NCI-H2196 (cell line): ENCODE measurements at regions not wholly inside any gene's neighbourhood (a gene's known extent, or its start where the extent isn't known, plus 50 kb on each side); places are given as distances from the start of the nearest gene placed in this dataset.
"Not testable (repeated sequence)": the region's sequence is repeated elsewhere in the genome, so short reads cannot be mapped to it uniquely, and the experiment has no call there.

Experiments
- DNase-seq: peaks from one replicate; lab custom pipeline; 2025; ENCODE audit not compliant: unreplicated experiment; lab: John Stamatoyannopoulos, UW

GRCh38 chrX:42290608-42291007 lies 367.3 kb upstream of the CASK start:
- DNase-seq: no peak

- no peak for DNase-seq
These were observed 366.4 kb upstream of the CASK start for GRCh38 chrX:42289492-42290385.

- DNase-seq: not testable (repeated sequence)
These were observed 362.3 kb upstream of the CASK start for GRCh38 chrX:42285681-42286080.

GRCh38 chrX:42276982-42277690 lies 353.8 kb upstream of the CASK start:
- no peak for DNase-seq

- DNase-seq: no peak
These were observed 350.8 kb upstream of the CASK start for GRCh38 chrX:42274151-42274550.

GRCh38 chrX:42273387-42273786 lies 350.0 kb upstream of the CASK start:
- no peak for DNase-seq

- no peak for DNase-seq
These were observed 345.8 kb upstream of the CASK start for GRCh38 chrX:42269186-42269585.

- no peak for DNase-seq
These were observed 337.5 kb upstream of the CASK start for GRCh38 chrX:42260854-42261253.

GRCh38 chrX:42248226-42248625 lies 324.9 kb upstream of the CASK start:
- DNase-seq: no peak

GRCh38 chrX:42247241-42247640 lies 323.9 kb upstream of the CASK start:
- DNase-seq: no peak

- no peak for DNase-seq
These were observed 323.5 kb upstream of the CASK start for GRCh38 chrX:42246814-42247213.

- DNase-seq: no peak
These were observed 318.6 kb upstream of the CASK start for GRCh38 chrX:42242004-42242403.

- DNase-seq: no peak
These were observed 318.1 kb upstream of the CASK start for GRCh38 chrX:42241421-42241820.

GRCh38 chrX:42237956-42238355 lies 314.6 kb upstream of the CASK start:
- no peak for DNase-seq

GRCh38 chrX:42229533-42229932 lies 306.2 kb upstream of the CASK start:
- no peak for DNase-seq

- DNase-seq: no peak
These were observed 297.3 kb upstream of the CASK start for GRCh38 chrX:42220666-42221065.

- DNase-seq: no peak
These were observed 296.7 kb upstream of the CASK start for GRCh38 chrX:42220083-42220482.

GRCh38 chrX:42219231-42219630 lies 295.9 kb upstream of the CASK start:
- DNase-seq: no peak

- DNase-seq: no peak
These were observed 272.2 kb upstream of the CASK start for GRCh38 chrX:42195506-42195905.

- DNase-seq: no peak
These were observed 266.2 kb upstream of the CASK start for GRCh38 chrX:42189576-42189975.

GRCh38 chrX:42188730-42189129 lies 265.4 kb upstream of the CASK start:
- no peak for DNase-seq

- no peak for DNase-seq
These were observed 253.4 kb upstream of the CASK start for GRCh38 chrX:42176789-42177188.
